ENCODE measurements at regions not wholly inside any gene's neighbourhood (a gene's known extent, or its start where the extent isn't known, plus 50 kb on each side); places are given as distances from the start of the nearest gene placed in this dataset.
"Not testable (repeated sequence)": the region's sequence is repeated elsewhere in the genome, so short reads cannot be mapped to it uniquely, and the experiment has no call there.

- H3K9me3 Mint-ChIP-seq (ENCODE audit: low read depth); CTCF ChIA-PET; intact Hi-C loops (cut with DNase I, micrococcal nuclease); H3K4me1 Mint-ChIP-seq; H3K27ac Mint-ChIP-seq; POLR2A ChIA-PET; DNase-seq; H3K36me3 Mint-ChIP-seq (ENCODE audit: low read depth); H3K27me3 Mint-ChIP-seq; H3K4me3 Mint-ChIP-seq; ATAC-seq: not testable (repeated sequence)
Observed at GRCh38 chr2:66632882-66633281, 198.0 kb downstream of the MEIS1 start.

- CTCF ChIA-PET: no interaction called here
- ATAC-seq (no peak), DNase-seq (no peak)
- Mint-ChIP-seq H3K9me3 (ENCODE audit: low read depth) (peaks cover 2% of the 10 kb centered on the region), H3K27ac (no peak overlapping the region), H3K36me3 (ENCODE audit: low read depth) (no peaks in the 10 kb centered on the region), H3K27me3 (no peaks in the 10 kb centered on the region), H3K4me1 (no peaks in the 10 kb centered on the region), H3K4me3 (no peak overlapping the region)
- POLR2A ChIA-PET: no interaction called here
- intact Hi-C loops (cut with DNase I, micrococcal nuclease): no loop called here
Observed at GRCh38 chr2:66633631-66634030, 198.7 kb downstream of the MEIS1 start.

GRCh38 chr2:66634784-66635183, 199.9 kb downstream of the MEIS1 start:
- no peaks in the 10 kb centered on the region for H3K36me3 Mint-ChIP-seq (ENCODE audit: low read depth)
- H3K4me1 Mint-ChIP-seq: no peaks in the 10 kb centered on the region
- intact Hi-C loops (cut with DNase I, micrococcal nuclease): no loop called here
- H3K27me3 Mint-ChIP-seq: no peaks in the 10 kb centered on the region
- ChIA-PET CTCF (interaction anchor here (0.5 kb wide), 1 partner anchor 196 kb away, joined by 3 read pairs; no protein-coding TSS in a partner anchor), POLR2A (no interaction called here)
- DNase-seq (no peak), ATAC-seq (no peak)
- no peaks in the 10 kb centered on the region for H3K9me3 Mint-ChIP-seq (ENCODE audit: low read depth)
- H3K27ac Mint-ChIP-seq: no peak overlapping the region
- no peak overlapping the region for H3K4me3 Mint-ChIP-seq

- POLR2A ChIA-PET: interaction anchor here (0.6 kb wide), 1 partner anchor 195 kb away, joined by 4 read pairs; no protein-coding TSS in a partner anchor
- intact Hi-C loops (cut with DNase I, micrococcal nuclease): no loop called here
- H3K9me3 Mint-ChIP-seq (ENCODE audit: low read depth): no peaks in the 10 kb centered on the region
- no peak for ATAC-seq
- CTCF ChIA-PET: no interaction called here
- no peaks in the 10 kb centered on the region for H3K4me1 Mint-ChIP-seq
- no peak overlapping the region for H3K27ac Mint-ChIP-seq
- no peak for DNase-seq
- no peaks in the 10 kb centered on the region for H3K36me3 Mint-ChIP-seq (ENCODE audit: low read depth)
- H3K4me3 Mint-ChIP-seq: no peak overlapping the region
- no peaks in the 10 kb centered on the region for H3K27me3 Mint-ChIP-seq
Observed at GRCh38 chr2:66641685-66642084, 206.8 kb downstream of the MEIS1 start.

GRCh38 chr2:66648081-66648480, 213.2 kb downstream of the MEIS1 start:
- POLR2A ChIA-PET: not testable (repeated sequence)

GRCh38 chr2:66649006-66649405, 214.1 kb downstream of the MEIS1 start:
- DNase-seq (no peak), ATAC-seq (no peak)
- H3K4me1 Mint-ChIP-seq: no peaks in the 10 kb centered on the region
- POLR2A ChIA-PET: no interaction called here
- H3K9me3 Mint-ChIP-seq (ENCODE audit: low read depth): peaks cover 1% of the 10 kb centered on the region
- no peak overlapping the region for H3K27ac Mint-ChIP-seq
- intact Hi-C loops (cut with DNase I, micrococcal nuclease): no loop called here
- no peaks in the 10 kb centered on the region for H3K36me3 Mint-ChIP-seq (ENCODE audit: low read depth)
- no peak overlapping the region for H3K4me3 Mint-ChIP-seq
- CTCF ChIA-PET: no interaction called here
- H3K27me3 Mint-ChIP-seq: no peaks in the 10 kb centered on the region

More at GRCh38 chr2:66648081-66648480, 213.2 kb downstream of the MEIS1 start:
- intact Hi-C loops (cut with DNase I, micrococcal nuclease); ATAC-seq; H3K9me3 Mint-ChIP-seq (ENCODE audit: low read depth); DNase-seq; H3K4me1 Mint-ChIP-seq; H3K36me3 Mint-ChIP-seq (ENCODE audit: low read depth); H3K27me3 Mint-ChIP-seq; H3K4me3 Mint-ChIP-seq; CTCF ChIA-PET; H3K27ac Mint-ChIP-seq: not testable (repeated sequence)

- peaks cover 1% of the 10 kb centered on the region for H3K9me3 Mint-ChIP-seq (ENCODE audit: low read depth)
- no peaks in the 10 kb centered on the region for H3K27me3 Mint-ChIP-seq
- no peak for ATAC-seq
- DNase-seq: no peak
- H3K4me3 Mint-ChIP-seq: no peak overlapping the region
- no peaks in the 10 kb centered on the region for H3K4me1 Mint-ChIP-seq
- H3K36me3 Mint-ChIP-seq (ENCODE audit: low read depth): no peaks in the 10 kb centered on the region
- no peak overlapping the region for H3K27ac Mint-ChIP-seq
- intact Hi-C loops (cut with DNase I, micrococcal nuclease): no loop called here
- ChIA-PET CTCF (no interaction called here), POLR2A (no interaction called here)
Observed at GRCh38 chr2:66651295-66651694, 216.4 kb downstream of the MEIS1 start.

- intact Hi-C loops (cut with DNase I, micrococcal nuclease): no loop called here
- Mint-ChIP-seq H3K27ac (no peak overlapping the region), H3K4me3 (no peak overlapping the region), H3K36me3 (ENCODE audit: low read depth) (no peaks in the 10 kb centered on the region), H3K9me3 (ENCODE audit: low read depth) (peaks cover 8% of the 10 kb centered on the region), H3K27me3 (no peaks in the 10 kb centered on the region), H3K4me1 (no peaks in the 10 kb centered on the region)
- ATAC-seq: no peak
- no peak for DNase-seq
- ChIA-PET POLR2A (no interaction called here), CTCF (no interaction called here)
Observed at GRCh38 chr2:66660804-66661203, 225.9 kb downstream of the MEIS1 start.

- no peak overlapping the region for H3K27ac Mint-ChIP-seq
- ChIA-PET POLR2A (no interaction called here), CTCF (no interaction called here)
- H3K4me1 Mint-ChIP-seq: no peaks in the 10 kb centered on the region
- no peak for ATAC-seq
- H3K4me3 Mint-ChIP-seq: no peak overlapping the region
- intact Hi-C loops (cut with DNase I, micrococcal nuclease): no loop called here
- no peak for DNase-seq
- no peaks in the 10 kb centered on the region for H3K27me3 Mint-ChIP-seq
- peaks cover 8% of the 10 kb centered on the region for H3K9me3 Mint-ChIP-seq (ENCODE audit: low read depth)
- no peaks in the 10 kb centered on the region for H3K36me3 Mint-ChIP-seq (ENCODE audit: low read depth)
Observed at GRCh38 chr2:66661253-66662173, 226.6 kb downstream of the MEIS1 start.

- ATAC-seq (no peak), DNase-seq (no peak)
- no peaks in the 10 kb centered on the region for H3K36me3 Mint-ChIP-seq (ENCODE audit: low read depth)
- H3K9me3 Mint-ChIP-seq (ENCODE audit: low read depth): peaks cover 2% of the 10 kb centered on the region
- no peak overlapping the region for H3K27ac Mint-ChIP-seq
- no peaks in the 10 kb centered on the region for H3K4me1 Mint-ChIP-seq
- no peak overlapping the region for H3K4me3 Mint-ChIP-seq
- intact Hi-C loops (cut with DNase I, micrococcal nuclease): no loop called here
- ChIA-PET CTCF (interaction anchor here (1.3 kb wide), 1 partner anchor 16 kb away, joined by 4 read pairs; no protein-coding TSS in a partner anchor), POLR2A (no interaction called here)
- H3K27me3 Mint-ChIP-seq: no peaks in the 10 kb centered on the region
Observed at GRCh38 chr2:66665124-66665984, 230.4 kb downstream of the MEIS1 start.

- H3K9me3 Mint-ChIP-seq (ENCODE audit: low read depth): no peaks in the 10 kb centered on the region
- ChIA-PET CTCF (no interaction called here), POLR2A (no interaction called here)
- H3K36me3 Mint-ChIP-seq (ENCODE audit: low read depth): no peaks in the 10 kb centered on the region
- H3K27ac Mint-ChIP-seq: no peak overlapping the region
- H3K27me3 Mint-ChIP-seq: no peaks in the 10 kb centered on the region
- ATAC-seq (no peak), DNase-seq (no peak)
- intact Hi-C loops (cut with DNase I, micrococcal nuclease): no loop called here
- no peaks in the 10 kb centered on the region for H3K4me1 Mint-ChIP-seq
- H3K4me3 Mint-ChIP-seq: no peak overlapping the region
Observed at GRCh38 chr2:66667301-66667700, 232.4 kb downstream of the MEIS1 start.

GRCh38 chr2:66673286-66673685, 238.4 kb downstream of the MEIS1 start:
- H3K27ac Mint-ChIP-seq: no peak overlapping the region
- intact Hi-C loops (cut with DNase I, micrococcal nuclease): no loop called here
- ChIA-PET CTCF (no interaction called here), POLR2A (no interaction called here)
- DNase-seq: no peak
- no peaks in the 10 kb centered on the region for H3K4me1 Mint-ChIP-seq
- H3K9me3 Mint-ChIP-seq (ENCODE audit: low read depth): no peaks in the 10 kb centered on the region
- ATAC-seq: no peak
- no peak overlapping the region for H3K4me3 Mint-ChIP-seq
- no peaks in the 10 kb centered on the region for H3K36me3 Mint-ChIP-seq (ENCODE audit: low read depth)
- H3K27me3 Mint-ChIP-seq: no peaks in the 10 kb centered on the region

Data from activated CD4-positive, alpha-beta T cell treated with anti-CD3 and anti-CD28 coated beads for 36 hours (primary cell).